H1 (cell line): ENCODE measurements at regions not wholly inside any gene's neighbourhood (a gene's known extent, or its start where the extent isn't known, plus 50 kb on each side); places are given as distances from the start of the nearest gene placed in this dataset.

Experiments
- CTCF ChIA-PET: fragments of 300-600 bp; sonication (Branson Sonifier 250); formaldehyde crosslinking; loops from one replicate; lab custom pipeline; 2021; ENCODE audit not compliant: partially characterized antibody; lab: Charles Lee
- POLR2A ChIA-PET: fragments of 300-600 bp; sonication (Branson Sonifier 250); formaldehyde crosslinking; loops from one replicate; lab custom pipeline; 2021; ENCODE audit warnings: inconsistent platforms; ENCODE audit not compliant: partially characterized antibody; lab: Charles Lee
- DNase-seq, 2 experiments: peaks; one replicate each; pipeline versions ENCODE4 v3.0.0 to v3.0.0-alpha.2; 2010 to 2022; ENCODE audit warnings: low spot score in 2 of 2, low read depth in 1 of 2, mixed read lengths in 1 of 2
- FAIRE-seq: peaks from 2 replicates; lab custom pipeline; 2011; peaks lifted over from hg19 to GRCh38; lab: Jason Lieb, UNC
- H2AFZ ChIP-seq: 2 replicates; pipeline ENCODE4 v1.8.1; 2012; ENCODE audit warnings: low read length, inconsistent platforms
- H2AK5ac ChIP-seq: 2 replicates; pipeline ENCODE4 v1.6.1; 2013; ENCODE audit warnings: low read depth, low read length
- H2BK120ac ChIP-seq: replicated peaks from 2 replicates; pipeline ENCODE3; 2013; ENCODE audit warnings: low read depth, low read length, inconsistent platforms
- H2BK12ac ChIP-seq: 2 replicates; pipeline ENCODE4 v1.6.1; 2013; ENCODE audit warnings: low read depth, low read length
- H2BK15ac ChIP-seq: 2 replicates; pipeline ENCODE4 v1.6.1; 2013; ENCODE audit warnings: low read length
- H2BK20ac ChIP-seq: 2 replicates; pipeline ENCODE4 v1.6.1; 2013; ENCODE audit warnings: low read length
- H2BK5ac ChIP-seq: 2 replicates; pipeline ENCODE4 v1.6.1; 2013; ENCODE audit warnings: low read depth, low read length
- H3K14ac ChIP-seq: 2 replicates; pipeline ENCODE4 v1.6.1; 2013; ENCODE audit warnings: inconsistent platforms; ENCODE audit not compliant: insufficient read length
- H3K18ac ChIP-seq: 2 replicates; pipeline ENCODE4 v1.6.1; 2013; ENCODE audit warnings: low read length; ENCODE audit errors: extremely low read depth
- H3K23ac ChIP-seq: 2 replicates; pipeline ENCODE4 v1.6.1; 2013; ENCODE audit warnings: inconsistent platforms; ENCODE audit not compliant: insufficient read length
- H3K23me2 ChIP-seq: 2 replicates; pipeline ENCODE4 v1.6.1; 2013; ENCODE audit warnings: low read depth, low read length
- H3K27ac ChIP-seq: 2 replicates; pipeline ENCODE4 v1.6.1; 2011; ENCODE audit warnings: low read depth, low read length, inconsistent platforms
- H3K27me3 ChIP-seq, 4 experiments: replicated peaks in 1 of 4; 1 replicate in 1 of 4; 2 replicates in 3 of 4; pipeline versions ENCODE4 v1.6.1 to v1.8.1; 2011 to 2013; ENCODE audit warnings: low read length in 3 of 4, mild to moderate bottlenecking in 3 of 4, inconsistent platforms in 2 of 4, mixed read lengths in 2 of 4, moderate library complexity in 1 of 4; ENCODE audit not compliant: control insufficient read depth in 3 of 4, insufficient read depth in 3 of 4; ENCODE audit errors: extremely low read depth in 1 of 4
- H3K36me3 ChIP-seq, 4 experiments: 2 replicates each; pipeline versions ENCODE4 v1.6.1 to v1.8.1; 2011 to 2013; ENCODE audit warnings: mild to moderate bottlenecking in 4 of 4, low read length in 3 of 4, moderate library complexity in 2 of 4, control low read depth in 1 of 4, inconsistent platforms in 1 of 4; ENCODE audit not compliant: insufficient read depth in 4 of 4, control insufficient read depth in 2 of 4
- H3K4ac ChIP-seq: replicated peaks from 2 replicates; pipeline ENCODE3; 2013; ENCODE audit warnings: low read length, low read depth, mixed read lengths, inconsistent platforms; ENCODE audit not compliant: insufficient read length
- H3K4me1 ChIP-seq, 4 experiments: replicated peaks in 1 of 4; 1 replicate in 1 of 4; 2 replicates in 3 of 4; pipeline versions ENCODE4 v1.6.1 to v1.8.1; 2011 to 2013; ENCODE audit warnings: low read length in 3 of 4, inconsistent platforms in 2 of 4, mixed read lengths in 1 of 4; ENCODE audit not compliant: insufficient read depth in 4 of 4, control insufficient read depth in 3 of 4
- H3K4me2 ChIP-seq, 2 experiments: 2 replicates each; pipeline versions ENCODE4 v1.6.1 to v1.8.1; 2011 to 2013; ENCODE audit warnings: low read depth in 2 of 2, low read length in 2 of 2, control low read depth in 1 of 2, inconsistent platforms in 1 of 2, mild to moderate bottlenecking in 1 of 2; ENCODE audit not compliant: insufficient read depth in 1 of 2
- H3K4me3 ChIP-seq, 4 experiments: fragments of 200-600, 300-600 bp in 1 of 4; sonication (generic), shearing (Covaris generic), sonication (Bioruptor Twin) in 1 of 4; 2 replicates each; pipeline versions ENCODE4 v1.5.1 to v1.8.1; 2011 to 2016; ENCODE audit warnings: low read length in 4 of 4, low read depth in 3 of 4, control low read depth in 2 of 4, inconsistent platforms in 2 of 4, mild to moderate bottlenecking in 2 of 4, mixed read lengths in 1 of 4, moderate library complexity in 1 of 4; ENCODE audit not compliant: insufficient read depth in 2 of 4; ENCODE audit errors: extremely low read depth in 1 of 4
- H3K56ac ChIP-seq: replicated peaks from 2 replicates; pipeline ENCODE3; 2013; ENCODE audit warnings: low read depth, mild to moderate bottlenecking, mixed read lengths, low read length, inconsistent platforms; ENCODE audit not compliant: insufficient read length
- H3K79me1 ChIP-seq: 2 replicates; pipeline ENCODE4 v1.6.1; 2013; ENCODE audit warnings: low read depth, low read length, control low read depth
- H3K79me2 ChIP-seq, 2 experiments: 2 replicates each; pipeline versions ENCODE4 v1.6.1 to v1.8.1; 2012 to 2013; ENCODE audit warnings: low read length in 2 of 2, mild to moderate bottlenecking in 2 of 2, inconsistent platforms in 1 of 2; ENCODE audit not compliant: insufficient read depth in 2 of 2, control insufficient read depth in 1 of 2
- H3K9ac ChIP-seq, 4 experiments: replicated peaks in 1 of 4; 1 replicate in 1 of 4; 2 replicates in 3 of 4; pipeline versions ENCODE4 v1.6.1 to v1.8.1; 2011 to 2013; ENCODE audit warnings: low read depth in 3 of 4, low read length in 3 of 4, control low read depth in 2 of 4, mild to moderate bottlenecking in 2 of 4, moderate library complexity in 2 of 4, inconsistent platforms in 1 of 4; ENCODE audit errors: extremely low read depth in 1 of 4
- H3K9me3 ChIP-seq, 2 experiments: 2 replicates each; pipeline versions ENCODE4 v1.6.1 to v1.8.1; 2012 to 2013; ENCODE audit warnings: mild to moderate bottlenecking in 2 of 2, moderate library complexity in 2 of 2, control low read depth in 1 of 2, inconsistent platforms in 1 of 2, low read depth in 1 of 2, low read length in 1 of 2, mixed read lengths in 1 of 2; ENCODE audit not compliant: insufficient read depth in 2 of 2
- H4K20me1 ChIP-seq, 2 experiments: replicated peaks in 1 of 2; 2 replicates each; pipeline versions ENCODE3 to v1.8.1; 2011 to 2013; ENCODE audit warnings: inconsistent platforms in 2 of 2, low read length in 2 of 2, mild to moderate bottlenecking in 1 of 2; ENCODE audit not compliant: insufficient read depth in 2 of 2, control insufficient read depth in 1 of 2
- H4K5ac ChIP-seq: 2 replicates; pipeline ENCODE4 v1.6.1; 2013; ENCODE audit warnings: low read length, low read depth, mixed read lengths, inconsistent platforms; ENCODE audit not compliant: insufficient read length
- H4K8ac ChIP-seq: 2 replicates; pipeline ENCODE4 v1.8.0; 2013; ENCODE audit warnings: mild to moderate bottlenecking, moderate library complexity, low read length, inconsistent platforms; ENCODE audit not compliant: insufficient read depth; ENCODE audit errors: extremely low read depth
- H4K91ac ChIP-seq: replicated peaks from 2 replicates; pipeline ENCODE3; 2013; ENCODE audit warnings: low read length, mixed read lengths, inconsistent platforms; ENCODE audit not compliant: insufficient read length
- CHD2 ChIP-seq: IDR thresholded peaks from 2 replicates; pipeline ENCODE4 v1.6.1; 2012; ENCODE audit warnings: low read length, improper control_type of control experiment
- WGBS, 2 experiments: shearing (Covaris generic) in 1 of 2; methylation state at CpG; one replicate each; pipeline versions ENCODE4 v1.1.6 to v1.1.7; 2013 to 2015; ENCODE audit warnings: low lambda C conversion rate in 2 of 2, mixed read lengths in 2 of 2, inconsistent platforms in 1 of 2, low coverage in 1 of 2, missing lambda C conversion rate in 1 of 2; ENCODE audit not compliant: insufficient replicate concordance in 2 of 2, insufficient coverage in 1 of 2, insufficient read length in 1 of 2; ENCODE audit errors: extremely low coverage in 1 of 2, missing lambda C conversion rate in 1 of 2; 5-methylcytosine and 5-hydroxymethylcytosine counted together

DNA sequence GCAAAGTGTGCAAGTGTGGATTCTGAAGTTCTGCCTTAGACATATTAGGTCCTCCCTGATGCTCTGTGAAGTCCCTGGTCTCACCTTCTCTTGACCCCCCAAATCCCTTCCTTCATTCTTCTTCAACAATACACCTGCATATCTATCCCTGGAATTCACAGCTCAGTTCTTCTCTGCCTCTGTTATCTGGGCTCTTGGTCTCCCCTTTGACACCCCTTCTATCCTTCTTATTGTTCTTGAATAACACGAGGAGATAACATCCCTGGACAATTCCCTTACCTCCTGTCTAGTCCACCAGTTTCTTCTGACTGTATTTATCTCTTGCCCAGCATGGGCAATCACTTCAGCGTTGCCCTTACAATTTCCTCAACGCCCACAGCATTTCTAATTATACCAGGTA lies 104.8 kb upstream of the ATG10 start:
- Histone ChIP-seq H3K23me2 (no peaks in the 10 kb centered on the region), H2AFZ (no peak overlapping the region), H3K27me3 (no peaks in the 10 kb centered on the region), H3K4me3 (no peak overlapping the region), H3K9ac (no peak overlapping the region), H4K91ac (no peak overlapping the region), H3K4me2 (no peak overlapping the region), H3K4ac (no peak overlapping the region), H2BK20ac (no peak overlapping the region), H3K9me3 (no peaks in the 10 kb centered on the region), H2BK15ac (no peak overlapping the region), H2BK5ac (no peak overlapping the region), H4K20me1 (no peaks in the 10 kb centered on the region), H3K14ac (no peak overlapping the region), H4K8ac (no peak overlapping the region), H3K4me1 (no peaks in the 10 kb centered on the region; a peak in 1 of 7 replicates), H3K23ac (no peak overlapping the region), H3K27ac (no peak overlapping the region), H3K79me1 (no peaks in the 10 kb centered on the region), H3K79me2 (no peaks in the 10 kb centered on the region), H3K56ac (no peak overlapping the region), H3K18ac (no peak overlapping the region), H4K5ac (no peak overlapping the region), H2BK120ac (no peak overlapping the region), H2AK5ac (no peak overlapping the region), H2BK12ac (no peak overlapping the region), H3K36me3 (no peaks in the 10 kb centered on the region)
- DNase-seq (no peak), FAIRE-seq (no peak)
- 93% methylated on average over 3 of the region's 3 CpGs; no CpG with 5 or more reads in 1 of the 2 experiments for WGBS, 2 experiments
- no peak for TF ChIP-seq CHD2
- ChIA-PET POLR2A (no interaction called here), CTCF (interaction anchor here (8.1 kb wide), 1 partner anchor 9 kb away, joined by 35 read pairs; no protein-coding TSS in a partner anchor)
